Upper lobe of left lung (tissue), 4 donors: ENCODE measurements at regions not wholly inside any gene's neighbourhood (a gene's known extent, or its start where the extent isn't known, plus 50 kb on each side); places are given as distances from the start of the nearest gene placed in this dataset.

ENCODE experiments used
- POLR2AphosphoS5 ChIP-seq, 2 donors: sonication (generic); formaldehyde crosslinking; IDR thresholded peaks; one replicate each; pipeline ENCODE4 v1.5.1; 2017; ENCODE audit warnings: antibody characterized with exemption in 2 of 2
- TF ChIP-seq, protein P1 (sequence below), 6 experiments: fragments of 450-650 bp in 4 of 6; fragments of 200-600 bp in 2 of 6; sonication (generic) in 2 of 6; IDR thresholded peaks; one replicate each; pipeline ENCODE4 v1.5.1; 2016 to 2019; ENCODE audit warnings: antibody characterized with exemption in 6 of 6

GRCh38 chr20:11445891-11446290, 471.8 kb upstream of the BTBD3 start:
- TF ChIP-seq, protein P1, sequence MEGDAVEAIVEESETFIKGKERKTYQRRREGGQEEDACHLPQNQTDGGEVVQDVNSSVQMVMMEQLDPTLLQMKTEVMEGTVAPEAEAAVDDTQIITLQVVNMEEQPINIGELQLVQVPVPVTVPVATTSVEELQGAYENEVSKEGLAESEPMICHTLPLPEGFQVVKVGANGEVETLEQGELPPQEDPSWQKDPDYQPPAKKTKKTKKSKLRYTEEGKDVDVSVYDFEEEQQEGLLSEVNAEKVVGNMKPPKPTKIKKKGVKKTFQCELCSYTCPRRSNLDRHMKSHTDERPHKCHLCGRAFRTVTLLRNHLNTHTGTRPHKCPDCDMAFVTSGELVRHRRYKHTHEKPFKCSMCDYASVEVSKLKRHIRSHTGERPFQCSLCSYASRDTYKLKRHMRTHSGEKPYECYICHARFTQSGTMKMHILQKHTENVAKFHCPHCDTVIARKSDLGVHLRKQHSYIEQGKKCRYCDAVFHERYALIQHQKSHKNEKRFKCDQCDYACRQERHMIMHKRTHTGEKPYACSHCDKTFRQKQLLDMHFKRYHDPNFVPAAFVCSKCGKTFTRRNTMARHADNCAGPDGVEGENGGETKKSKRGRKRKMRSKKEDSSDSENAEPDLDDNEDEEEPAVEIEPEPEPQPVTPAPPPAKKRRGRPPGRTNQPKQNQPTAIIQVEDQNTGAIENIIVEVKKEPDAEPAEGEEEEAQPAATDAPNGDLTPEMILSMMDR (IDR thresholded peaks at IDR 0.05): no peak
- TF ChIP-seq POLR2AphosphoS5 (IDR thresholded peaks at IDR 0.05): no peak
